Fibroblast of gingiva (primary cell): ENCODE measurements at regions not wholly inside any gene's neighbourhood (a gene's known extent, or its start where the extent isn't known, plus 50 kb on each side); places are given as distances from the start of the nearest gene placed in this dataset.
"Not testable (repeated sequence)": the region's sequence is repeated elsewhere in the genome, so short reads cannot be mapped to it uniquely, and the experiment has no call there.

Source experiments
- DNase-seq: peaks from one replicate; pipeline ENCODE4 v3.0.0-alpha.2; 2011; ENCODE audit warnings: low read depth

DNA sequence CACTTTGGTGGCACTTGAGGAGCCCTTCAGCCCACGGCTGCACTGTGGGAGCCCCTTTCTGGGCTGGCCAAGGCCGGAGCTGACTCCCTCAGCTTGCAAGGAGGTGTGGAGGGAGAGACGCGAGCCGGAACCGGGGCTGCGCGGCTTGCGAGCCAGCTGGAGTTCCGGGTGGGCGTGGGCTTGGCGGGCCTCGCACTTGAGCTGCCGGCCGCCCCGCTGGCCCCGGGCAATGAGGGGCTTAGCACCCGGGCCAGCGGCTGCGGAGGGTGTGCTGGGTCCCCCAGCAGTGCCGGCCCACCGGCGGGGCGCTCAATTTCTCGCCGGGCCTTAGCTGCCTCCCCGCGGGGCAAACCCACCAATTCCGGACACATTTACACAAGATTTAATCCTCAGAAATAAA, 113.7 kb upstream of the RXFP1 start:
- DNase-seq: not testable (repeated sequence)

DNA sequence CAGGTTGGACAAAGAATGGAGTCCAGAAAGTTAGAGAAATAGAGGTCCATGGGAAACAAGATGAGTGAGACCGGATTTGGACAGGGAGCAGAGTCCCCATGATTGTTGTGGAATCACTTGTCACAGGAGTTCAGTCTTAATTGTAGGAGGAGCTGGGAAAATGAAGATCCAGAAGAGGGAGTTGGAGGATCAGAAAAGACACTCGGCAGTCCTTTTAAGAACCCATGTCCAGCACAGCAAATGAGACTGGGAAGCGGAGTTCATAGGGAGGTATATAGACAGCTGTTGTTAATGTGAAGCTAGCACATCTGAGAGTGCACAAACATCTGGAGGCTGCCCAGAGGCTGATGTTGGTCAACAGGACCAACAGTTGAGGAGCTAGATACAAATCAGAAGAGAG, 111.4 kb upstream of the RXFP1 start:
- peak; percentile 56 for DNase-seq

DNA sequence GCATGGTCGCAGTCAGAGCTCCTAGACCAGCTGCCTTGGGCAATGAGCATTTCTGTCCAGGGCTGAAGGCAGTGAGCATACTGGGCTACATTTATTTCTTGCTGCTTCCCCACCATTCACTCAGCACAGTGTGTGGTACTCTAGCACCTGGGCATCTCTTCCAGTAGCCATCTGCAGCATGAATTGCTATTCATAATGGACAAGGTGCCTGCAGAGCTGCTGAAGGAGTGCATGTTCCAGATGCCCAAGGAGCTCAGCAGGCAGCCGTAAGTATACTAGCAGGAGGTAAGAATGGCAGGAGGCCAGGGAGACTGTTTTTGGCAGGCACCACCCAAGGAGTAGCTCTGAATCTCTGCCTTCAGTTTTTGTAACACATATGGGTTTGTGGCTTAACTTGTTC, 110.4 kb upstream of the RXFP1 start:
- DNase-seq: peak; percentile 14

GRCh38 chr4:158418679-158419078, 103.0 kb upstream of the RXFP1 start:
- not testable (repeated sequence) for DNase-seq

- no peak for DNase-seq
These were observed 100.9 kb upstream of the RXFP1 start for GRCh38 chr4:158420782-158421181.

- no peak for DNase-seq
These were observed 99.1 kb upstream of the RXFP1 start for GRCh38 chr4:158422546-158422945.

- peak; percentile 57 for DNase-seq
These were observed 93.4 kb upstream of the RXFP1 start for GRCh38 chr4:158428242-158428641.

DNA sequence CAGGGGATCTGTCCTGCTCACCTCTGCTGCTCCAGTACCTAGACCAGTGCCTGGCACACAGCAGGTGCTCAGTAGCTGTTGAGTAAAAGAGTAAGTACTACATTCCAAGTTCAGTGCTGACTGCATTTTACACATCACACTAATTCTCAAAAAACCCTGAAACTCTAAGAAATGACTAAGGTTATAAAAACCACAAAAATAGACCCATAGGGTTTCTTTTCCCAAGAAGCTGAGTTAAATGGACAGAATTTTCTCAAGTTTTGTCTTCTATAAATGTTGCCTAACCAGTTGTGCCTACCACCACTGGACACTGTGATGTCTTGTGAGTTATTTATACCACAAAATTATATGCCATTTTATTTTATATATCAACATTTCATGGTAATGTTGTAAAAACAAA, 78.9 kb upstream of the RXFP1 start:
- DNase-seq: peak; percentile 77

- peak; percentile 55 for DNase-seq
These were observed 78.0 kb upstream of the RXFP1 start for GRCh38 chr4:158443731-158444130.

GRCh38 chr4:158444621-158445020, 77.1 kb upstream of the RXFP1 start:
- DNase-seq: peak; percentile 31

- DNase-seq: peak; percentile 98
These were observed 75.6 kb upstream of the RXFP1 start for GRCh38 chr4:158446106-158446505.

DNA sequence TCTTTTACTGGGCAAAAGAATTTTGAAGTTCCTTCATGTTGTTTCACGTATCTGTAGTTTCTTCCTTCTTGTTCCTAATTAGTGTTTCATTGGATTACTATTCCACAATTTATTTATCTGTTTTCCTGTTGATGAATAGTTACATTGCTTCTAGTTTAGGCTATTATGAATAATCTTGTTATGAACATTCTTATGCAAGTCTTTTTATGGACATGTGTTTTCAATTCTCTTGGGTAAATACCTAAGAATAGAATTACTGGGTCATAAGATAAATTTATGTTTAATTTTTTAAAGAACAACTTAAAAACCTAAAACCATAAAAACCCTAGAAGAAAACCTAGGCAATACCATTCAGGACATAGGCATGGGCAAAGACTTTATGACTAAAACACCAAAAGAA, 70.9 kb upstream of the RXFP1 start:
- DNase-seq: peak; percentile 80

DNA sequence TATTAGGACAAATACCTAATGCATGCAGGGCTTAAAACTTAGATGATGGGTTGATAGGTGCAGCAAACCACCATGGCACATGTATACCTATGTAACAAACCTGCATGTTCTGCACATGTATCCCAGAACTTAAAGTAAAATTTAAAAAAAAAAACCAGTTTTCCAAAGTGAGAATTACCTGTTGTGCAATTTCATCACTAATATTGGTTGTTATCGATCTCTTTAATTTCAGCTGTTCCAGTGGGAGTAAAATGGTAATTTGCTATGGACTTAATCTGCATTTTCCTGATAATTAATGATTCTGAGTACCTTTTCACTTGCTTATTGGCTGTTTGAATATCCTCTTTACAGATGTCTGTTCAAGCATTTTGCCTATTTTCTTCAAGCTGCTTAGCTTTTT, 69.6 kb upstream of the RXFP1 start:
- DNase-seq: not testable (repeated sequence)

DNA sequence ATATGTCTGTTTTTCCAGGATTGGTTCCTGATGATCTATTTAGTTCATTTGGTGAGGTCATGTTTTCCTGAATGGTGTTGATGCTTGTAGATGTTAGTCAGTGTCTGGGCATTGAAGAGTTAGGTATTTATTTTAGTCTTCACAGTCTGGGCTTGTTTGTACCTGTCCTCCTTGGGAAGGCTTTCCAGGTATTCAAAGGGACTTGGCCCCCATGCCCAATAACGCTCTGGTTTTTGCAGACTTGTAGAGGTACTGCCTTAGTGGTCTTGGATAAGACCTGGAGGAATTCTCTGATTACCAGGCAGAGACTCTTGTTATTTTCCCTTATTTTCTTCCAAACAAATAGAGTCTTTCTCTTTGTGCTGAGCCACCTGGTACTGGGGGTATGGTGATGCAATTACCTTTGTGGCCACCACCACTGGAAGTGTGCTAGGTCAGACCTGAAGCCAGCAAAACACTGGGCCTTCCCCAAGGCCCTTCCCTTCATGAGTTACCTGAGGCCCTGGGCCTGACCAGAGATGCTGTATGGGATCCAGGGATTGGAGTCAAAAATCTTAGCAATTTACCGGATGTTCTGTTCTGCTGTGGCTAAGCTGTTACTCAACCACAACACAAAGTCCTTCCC, 63.3 kb upstream of the RXFP1 start:
- no peak for DNase-seq

DNA sequence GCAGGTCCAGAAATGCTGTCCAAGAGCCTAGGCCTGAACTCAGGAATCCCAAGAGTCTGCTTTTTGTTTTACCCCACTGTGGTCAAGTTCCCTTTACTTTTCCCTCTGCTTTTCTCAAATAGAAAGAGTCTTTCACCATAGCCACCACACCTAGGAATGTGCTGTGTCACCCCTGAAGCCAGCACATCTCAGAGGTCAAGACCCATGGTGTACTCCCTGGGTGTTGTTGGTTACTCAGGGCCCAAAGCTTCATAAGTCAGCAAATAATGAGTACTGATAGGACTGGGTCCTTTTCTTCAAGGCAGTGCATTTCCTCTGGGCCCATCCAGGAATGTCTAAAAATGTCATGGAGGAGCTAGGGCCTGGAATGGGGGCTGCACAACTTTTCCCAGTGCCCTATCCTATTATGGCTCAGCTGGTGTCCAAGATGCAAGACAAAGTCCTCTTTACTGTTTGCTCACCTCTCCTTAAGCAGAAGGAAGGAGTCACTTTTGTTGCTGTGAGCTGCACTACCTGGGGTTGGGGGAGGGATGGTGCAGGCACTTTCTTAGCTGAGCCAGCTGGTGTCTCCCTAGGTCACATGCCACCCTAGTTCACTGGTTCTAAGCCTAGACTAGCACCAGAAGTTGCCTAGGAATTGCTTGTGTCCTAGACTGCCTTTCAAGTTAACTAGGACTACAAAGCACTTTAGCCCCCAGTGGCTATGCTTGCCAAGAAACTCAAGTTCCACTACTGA, 62.4 kb upstream of the RXFP1 start:
- no peak for DNase-seq

DNA sequence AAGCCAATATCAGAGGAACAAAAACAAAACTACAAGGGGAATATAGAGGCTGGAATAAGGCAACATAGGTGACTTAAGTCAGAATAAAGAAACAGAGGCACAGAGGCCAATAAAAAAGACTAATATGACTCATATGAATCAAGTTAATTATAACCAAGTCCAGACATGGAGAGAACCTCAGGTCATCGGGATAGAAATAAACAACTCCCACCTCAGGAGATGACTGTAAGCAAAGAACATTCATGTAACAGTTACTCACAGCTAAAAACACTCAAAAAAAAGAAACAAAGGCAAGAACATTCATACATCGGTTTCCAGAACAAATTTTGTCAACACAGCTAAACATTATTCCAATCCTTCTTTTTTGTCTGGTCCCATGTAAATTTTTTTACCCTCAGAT, 60.3 kb upstream of the RXFP1 start:
- no peak for DNase-seq

DNA sequence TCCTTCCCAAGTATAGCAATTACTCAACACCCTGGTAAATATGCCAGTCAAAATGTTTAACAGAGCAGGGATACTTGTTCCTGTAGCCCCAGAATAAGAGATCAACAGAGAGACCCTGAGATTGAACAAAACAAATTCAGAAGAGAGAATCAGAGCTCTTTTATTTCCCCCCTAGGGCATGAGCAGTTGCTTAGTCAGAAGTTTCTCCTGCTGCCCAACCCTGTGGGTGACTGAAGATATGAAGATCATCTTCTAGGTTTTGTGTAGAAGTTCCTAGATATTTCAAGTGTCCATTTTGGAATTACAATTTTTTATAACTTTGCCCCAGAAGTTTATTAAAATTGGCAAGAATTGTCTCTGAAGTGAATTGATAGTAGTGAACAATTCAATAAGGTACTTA, 59.1 kb upstream of the RXFP1 start:
- no peak for DNase-seq
